ENCODE measurements at regions not wholly inside any gene's neighbourhood (a gene's known extent, or its start where the extent isn't known, plus 50 kb on each side); places are given as distances from the start of the nearest gene placed in this dataset.

DNA sequence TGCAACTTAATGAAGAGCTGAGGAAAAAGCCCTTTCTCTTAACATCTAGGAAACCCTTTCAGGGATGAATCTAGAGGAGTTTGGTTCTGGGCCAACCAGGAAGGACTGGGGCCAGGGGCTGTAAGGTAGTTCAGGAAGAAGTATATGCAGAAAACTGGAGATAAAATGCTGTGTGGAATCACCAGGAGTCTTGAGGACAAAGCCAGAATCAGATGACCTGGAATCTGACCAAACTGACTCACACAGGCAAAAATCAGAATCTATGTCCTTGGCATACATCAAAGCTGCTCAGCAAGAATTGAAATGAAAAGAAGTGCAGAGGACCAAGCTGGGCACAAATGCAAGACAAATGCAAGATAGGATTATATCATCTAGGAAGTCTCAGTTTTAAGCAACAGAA, 59.4 kb upstream of the ATP2C1 start:
- H3K4me1 Mint-ChIP-seq (ENCODE audit: low read depth, unreplicated experiment) = no peaks in the 10 kb centered on the region
- no peak overlapping the region for H3K27ac Mint-ChIP-seq (ENCODE audit: unreplicated experiment)
- no peak overlapping the region for H3K9ac ChIP-seq (ENCODE audit: low read length)
- FAIRE-seq (no peak), DNase-seq (ENCODE audit: low read depth) (peak; percentile 23)
- H2AFZ ChIP-seq (ENCODE audit: low read depth, low read length) = no peak overlapping the region
- no peaks in the 10 kb centered on the region for H3K27me3 ChIP-seq (ENCODE audit: insufficient read depth, low read length)
- no peaks in the 10 kb centered on the region for H4K20me1 ChIP-seq (ENCODE audit: insufficient read depth, low read length)
- H3K27ac ChIP-seq (ENCODE audit: low read depth, low read length) = no peak overlapping the region
- no peak overlapping the region for H3K4me3 Mint-ChIP-seq (ENCODE audit: unreplicated experiment)
- H3K4me1 ChIP-seq (ENCODE audit: insufficient read depth, low read length) = no peaks in the 10 kb centered on the region
- no peaks in the 10 kb centered on the region for H3K9me3 ChIP-seq (ENCODE audit: insufficient read depth, low read depth, low read length)
- no peaks in the 10 kb centered on the region for H3K36me3 ChIP-seq (ENCODE audit: insufficient read depth, low read length)
- H3K79me2 ChIP-seq (ENCODE audit: insufficient read depth, low read length) = no peaks in the 10 kb centered on the region
- TF ChIP-seq EZH2 (IDR thresholded peaks at IDR 0.05; ENCODE audit: insufficient read depth, low read length) (no peak), CTCF (IDR thresholded peaks at IDR 0.05; ENCODE audit: insufficient read depth, low read depth, low read length) (no peak)
- no peaks in the 10 kb centered on the region for H3K9me3 Mint-ChIP-seq (ENCODE audit: unreplicated experiment)
- H3K27me3 Mint-ChIP-seq (ENCODE audit: low read depth, unreplicated experiment) = no peaks in the 10 kb centered on the region
- H3K4me2 ChIP-seq (ENCODE audit: low read length) = no peak overlapping the region
- H3K4me3 ChIP-seq (ENCODE audit: insufficient read depth, low read depth, low read length) = no peak overlapping the region
- no peaks in the 10 kb centered on the region for H3K36me3 Mint-ChIP-seq (ENCODE audit: low read depth, unreplicated experiment)

- Histone ChIP-seq H3K27ac (ENCODE audit: low read depth, low read length) (no peak overlapping the region), H3K9me3 (ENCODE audit: insufficient read depth, low read depth, low read length) (no peaks in the 10 kb centered on the region), H3K9ac (ENCODE audit: low read length) (no peak overlapping the region), H3K4me1 (ENCODE audit: insufficient read depth, low read length) (no peaks in the 10 kb centered on the region), H4K20me1 (ENCODE audit: insufficient read depth, low read length) (no peaks in the 10 kb centered on the region), H3K4me3 (ENCODE audit: insufficient read depth, low read depth, low read length) (no peak overlapping the region), H3K36me3 (ENCODE audit: insufficient read depth, low read length) (no peaks in the 10 kb centered on the region), H2AFZ (ENCODE audit: low read depth, low read length) (no peak overlapping the region), H3K4me2 (ENCODE audit: low read length) (no peak overlapping the region), H3K27me3 (ENCODE audit: insufficient read depth, low read length) (no peaks in the 10 kb centered on the region), H3K79me2 (ENCODE audit: insufficient read depth, low read length) (no peaks in the 10 kb centered on the region)
- H3K27me3 Mint-ChIP-seq (ENCODE audit: low read depth, unreplicated experiment) = no peaks in the 10 kb centered on the region
- H3K9me3 Mint-ChIP-seq (ENCODE audit: unreplicated experiment) = no peaks in the 10 kb centered on the region
- FAIRE-seq = no peak
- no peak overlapping the region for H3K4me3 Mint-ChIP-seq (ENCODE audit: unreplicated experiment)
- H3K4me1 Mint-ChIP-seq (ENCODE audit: low read depth, unreplicated experiment) = no peaks in the 10 kb centered on the region
- DNase-seq (ENCODE audit: low read depth) = no peak
- no peaks in the 10 kb centered on the region for H3K36me3 Mint-ChIP-seq (ENCODE audit: low read depth, unreplicated experiment)
- no peak overlapping the region for H3K27ac Mint-ChIP-seq (ENCODE audit: unreplicated experiment)
- TF ChIP-seq EZH2 (IDR thresholded peaks at IDR 0.05; ENCODE audit: insufficient read depth, low read length) = no peak
- TF ChIP-seq CTCF (IDR thresholded peaks at IDR 0.05; ENCODE audit: insufficient read depth, low read depth, low read length) = no peak
These were observed 58.4 kb upstream of the ATP2C1 start for GRCh38 chr3:130835483-130835882.

DNA sequence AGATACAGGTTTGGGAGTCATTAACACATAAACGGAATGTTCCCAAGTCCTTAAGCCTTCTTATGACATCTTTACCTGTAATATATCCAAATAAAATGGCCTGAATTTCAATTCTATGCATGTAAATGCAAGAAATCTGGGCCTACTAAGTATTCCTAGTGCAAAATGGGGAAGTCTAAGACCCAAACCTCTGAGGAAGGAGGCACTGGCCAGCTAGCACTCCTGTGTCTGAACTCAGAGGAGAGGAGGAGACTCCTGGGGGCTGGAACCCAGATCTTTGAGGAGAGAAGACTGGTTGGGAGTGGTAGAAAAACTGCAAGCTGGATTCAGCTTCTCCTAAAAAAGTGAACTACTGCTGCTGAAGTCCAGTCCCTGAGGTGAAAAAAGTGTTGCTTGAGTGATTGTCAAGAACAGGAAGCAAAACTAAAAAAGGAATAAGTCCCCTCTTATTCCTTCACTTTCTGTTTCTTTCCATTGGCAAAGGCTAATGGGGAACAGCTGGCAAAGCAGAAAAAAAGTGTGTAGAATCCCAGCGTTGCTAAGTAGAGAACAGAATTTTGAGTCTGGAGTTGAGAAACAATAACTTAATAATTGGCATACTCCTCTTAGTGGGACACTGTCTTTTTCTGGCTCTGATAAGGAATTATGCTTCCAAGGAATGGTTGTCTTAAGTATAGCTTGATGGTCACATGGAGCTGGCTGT, 54.8 kb upstream of the ATP2C1 start:
- H3K4me3 Mint-ChIP-seq (ENCODE audit: unreplicated experiment) = no peak overlapping the region
- no peaks in the 10 kb centered on the region for H3K9me3 Mint-ChIP-seq (ENCODE audit: unreplicated experiment)
- no peaks in the 10 kb centered on the region for H3K36me3 ChIP-seq (ENCODE audit: insufficient read depth, low read length)
- H3K27me3 Mint-ChIP-seq (ENCODE audit: low read depth, unreplicated experiment) = no peaks in the 10 kb centered on the region
- no peaks in the 10 kb centered on the region for H3K79me2 ChIP-seq (ENCODE audit: insufficient read depth, low read length)
- no peak overlapping the region for H2AFZ ChIP-seq (ENCODE audit: low read depth, low read length)
- no peak for FAIRE-seq
- H4K20me1 ChIP-seq (ENCODE audit: insufficient read depth, low read length) = no peaks in the 10 kb centered on the region
- H3K27ac Mint-ChIP-seq (ENCODE audit: unreplicated experiment) = no peak overlapping the region
- no peak overlapping the region for H3K4me2 ChIP-seq (ENCODE audit: low read length)
- TF ChIP-seq CTCF (IDR thresholded peaks at IDR 0.05; ENCODE audit: insufficient read depth, low read depth, low read length) (no peak), EZH2 (IDR thresholded peaks at IDR 0.05; ENCODE audit: insufficient read depth, low read length) (no peak)
- no peaks in the 10 kb centered on the region for H3K36me3 Mint-ChIP-seq (ENCODE audit: low read depth, unreplicated experiment)
- no peaks in the 10 kb centered on the region for H3K4me1 ChIP-seq (ENCODE audit: insufficient read depth, low read length)
- no peaks in the 10 kb centered on the region for H3K27me3 ChIP-seq (ENCODE audit: insufficient read depth, low read length)
- no peak for DNase-seq (ENCODE audit: low read depth)
- H3K9ac ChIP-seq (ENCODE audit: low read length) = no peak overlapping the region
- no peak overlapping the region for H3K27ac ChIP-seq (ENCODE audit: low read depth, low read length)
- peaks cover 7% of the 10 kb centered on the region for H3K4me1 Mint-ChIP-seq (ENCODE audit: low read depth, unreplicated experiment)
- H3K9me3 ChIP-seq (ENCODE audit: insufficient read depth, low read depth, low read length) = no peaks in the 10 kb centered on the region
- no peak overlapping the region for H3K4me3 ChIP-seq (ENCODE audit: insufficient read depth, low read depth, low read length)

Data from astrocyte (in vitro differentiated cells and primary cell).